ENCODE measurements at regions not wholly inside any gene's neighbourhood (a gene's known extent, or its start where the extent isn't known, plus 50 kb on each side); places are given as distances from the start of the nearest gene placed in this dataset.

DNA sequence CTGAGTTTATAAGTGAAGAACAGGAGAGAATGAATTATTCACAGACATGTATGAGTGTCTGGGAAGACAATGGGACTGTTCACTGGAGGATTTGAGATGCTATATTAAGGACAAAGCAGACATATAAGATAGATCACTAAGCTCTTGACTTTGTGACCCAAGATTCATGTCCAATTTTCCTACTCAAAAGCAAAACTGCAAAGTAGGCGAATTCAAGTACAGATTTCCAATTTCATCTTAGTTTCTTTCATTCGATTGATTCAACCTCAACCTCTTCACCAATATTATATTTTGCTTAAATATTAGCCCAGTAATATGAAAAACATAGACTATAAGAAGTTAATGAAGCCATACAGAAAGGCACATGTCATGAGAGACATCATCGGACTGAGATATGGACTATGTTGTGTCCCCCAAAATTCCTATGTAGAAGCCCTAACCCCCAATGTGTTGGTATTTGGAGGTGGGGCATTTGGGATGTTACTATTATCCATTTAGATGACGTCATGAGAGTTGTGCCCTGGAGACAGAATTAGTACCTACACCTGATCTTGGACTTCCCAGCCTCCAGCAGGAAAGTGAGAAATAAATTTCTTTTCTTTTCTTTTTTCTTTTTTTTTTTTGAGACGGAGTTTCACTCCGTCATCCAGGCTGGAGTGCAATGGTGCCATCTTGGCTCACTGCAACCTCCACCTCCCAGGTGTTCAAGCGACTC lies 353.7 kb upstream of the AKR1E2 start:
- TF ChIP-seq, protein P1, sequence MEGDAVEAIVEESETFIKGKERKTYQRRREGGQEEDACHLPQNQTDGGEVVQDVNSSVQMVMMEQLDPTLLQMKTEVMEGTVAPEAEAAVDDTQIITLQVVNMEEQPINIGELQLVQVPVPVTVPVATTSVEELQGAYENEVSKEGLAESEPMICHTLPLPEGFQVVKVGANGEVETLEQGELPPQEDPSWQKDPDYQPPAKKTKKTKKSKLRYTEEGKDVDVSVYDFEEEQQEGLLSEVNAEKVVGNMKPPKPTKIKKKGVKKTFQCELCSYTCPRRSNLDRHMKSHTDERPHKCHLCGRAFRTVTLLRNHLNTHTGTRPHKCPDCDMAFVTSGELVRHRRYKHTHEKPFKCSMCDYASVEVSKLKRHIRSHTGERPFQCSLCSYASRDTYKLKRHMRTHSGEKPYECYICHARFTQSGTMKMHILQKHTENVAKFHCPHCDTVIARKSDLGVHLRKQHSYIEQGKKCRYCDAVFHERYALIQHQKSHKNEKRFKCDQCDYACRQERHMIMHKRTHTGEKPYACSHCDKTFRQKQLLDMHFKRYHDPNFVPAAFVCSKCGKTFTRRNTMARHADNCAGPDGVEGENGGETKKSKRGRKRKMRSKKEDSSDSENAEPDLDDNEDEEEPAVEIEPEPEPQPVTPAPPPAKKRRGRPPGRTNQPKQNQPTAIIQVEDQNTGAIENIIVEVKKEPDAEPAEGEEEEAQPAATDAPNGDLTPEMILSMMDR (tag by site-specific recombination; IDR thresholded peaks at IDR 0.05) = no peak
- TF ChIP-seq ZNF423 (tag by site-specific recombination; IDR thresholded peaks at IDR 0.05) = no peak
